ENCODE measurements at regions not wholly inside any gene's neighbourhood (a gene's known extent, or its start where the extent isn't known, plus 50 kb on each side); places are given as distances from the start of the nearest gene placed in this dataset.

DNA sequence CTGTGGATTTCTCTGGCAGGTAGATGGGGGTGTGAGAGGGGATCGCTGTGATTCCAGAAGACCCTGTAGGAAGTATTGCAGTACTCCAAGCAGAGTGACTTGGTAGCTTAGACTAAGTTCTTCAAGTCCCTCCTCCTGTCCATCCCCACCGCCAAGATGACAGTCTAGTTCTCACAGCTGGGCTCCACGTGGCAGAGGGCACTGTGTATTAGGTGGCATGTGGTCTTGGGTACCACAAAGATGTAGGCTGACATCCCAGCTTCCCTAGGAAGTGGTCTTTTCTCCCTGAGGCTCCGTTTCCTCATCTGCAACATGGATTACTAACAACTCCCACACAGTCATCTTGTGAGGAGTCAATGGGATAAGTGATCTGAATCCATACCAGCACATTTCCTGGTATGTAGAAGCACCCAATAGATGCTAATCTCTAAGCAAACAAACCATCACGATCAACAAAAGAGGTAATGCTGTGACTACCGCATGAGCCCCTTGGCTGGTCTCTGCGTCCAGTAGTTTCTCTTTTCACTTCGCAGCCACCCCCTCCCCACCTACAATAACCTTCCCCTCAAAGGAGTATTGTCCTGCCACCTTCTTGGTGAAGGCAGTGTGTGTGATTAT is 349.1 kb upstream of the EEF2KMT start:
- no peak for DNase-seq (ENCODE audit: low read depth)
- TF ChIP-seq POLR2A (IDR thresholded peaks at IDR 0.05; ENCODE audit: extremely low read depth, insufficient read length) = no peak
- TF ChIP-seq, protein P1, sequence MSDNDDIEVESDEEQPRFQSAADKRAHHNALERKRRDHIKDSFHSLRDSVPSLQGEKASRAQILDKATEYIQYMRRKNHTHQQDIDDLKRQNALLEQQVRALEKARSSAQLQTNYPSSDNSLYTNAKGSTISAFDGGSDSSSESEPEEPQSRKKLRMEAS (IDR thresholded peaks at IDR 0.05; ENCODE audit: low read depth, low read length) = no peak
- TF ChIP-seq, protein P2, sequence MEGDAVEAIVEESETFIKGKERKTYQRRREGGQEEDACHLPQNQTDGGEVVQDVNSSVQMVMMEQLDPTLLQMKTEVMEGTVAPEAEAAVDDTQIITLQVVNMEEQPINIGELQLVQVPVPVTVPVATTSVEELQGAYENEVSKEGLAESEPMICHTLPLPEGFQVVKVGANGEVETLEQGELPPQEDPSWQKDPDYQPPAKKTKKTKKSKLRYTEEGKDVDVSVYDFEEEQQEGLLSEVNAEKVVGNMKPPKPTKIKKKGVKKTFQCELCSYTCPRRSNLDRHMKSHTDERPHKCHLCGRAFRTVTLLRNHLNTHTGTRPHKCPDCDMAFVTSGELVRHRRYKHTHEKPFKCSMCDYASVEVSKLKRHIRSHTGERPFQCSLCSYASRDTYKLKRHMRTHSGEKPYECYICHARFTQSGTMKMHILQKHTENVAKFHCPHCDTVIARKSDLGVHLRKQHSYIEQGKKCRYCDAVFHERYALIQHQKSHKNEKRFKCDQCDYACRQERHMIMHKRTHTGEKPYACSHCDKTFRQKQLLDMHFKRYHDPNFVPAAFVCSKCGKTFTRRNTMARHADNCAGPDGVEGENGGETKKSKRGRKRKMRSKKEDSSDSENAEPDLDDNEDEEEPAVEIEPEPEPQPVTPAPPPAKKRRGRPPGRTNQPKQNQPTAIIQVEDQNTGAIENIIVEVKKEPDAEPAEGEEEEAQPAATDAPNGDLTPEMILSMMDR (IDR thresholded peaks at IDR 0.05; ENCODE audit: low read depth, low read length) = no peak
- TF ChIP-seq MYC (IDR thresholded peaks at IDR 0.05; ENCODE audit: low read depth, low read length) = no peak
- no peak overlapping the region for H3K4me3 ChIP-seq (ENCODE audit: low read depth, low read length)

- TF ChIP-seq, protein P2 (IDR thresholded peaks at IDR 0.05; ENCODE audit: low read depth, low read length) = no peak
- TF ChIP-seq POLR2A (IDR thresholded peaks at IDR 0.05; ENCODE audit: extremely low read depth, insufficient read length) (no peak), MYC (IDR thresholded peaks at IDR 0.05; ENCODE audit: low read depth, low read length) (no peak)
- TF ChIP-seq, protein P1 (IDR thresholded peaks at IDR 0.05; ENCODE audit: low read depth, low read length) = no peak
- no peak for DNase-seq (ENCODE audit: low read depth)
- H3K4me3 ChIP-seq (ENCODE audit: low read depth, low read length) = no peak overlapping the region
These were observed 346.6 kb upstream of the EEF2KMT start for GRCh38 chr16:5444189-5444588.

GRCh38 chr16:5442986-5443385 is 345.4 kb upstream of the EEF2KMT start:
- DNase-seq (ENCODE audit: low read depth) = no peak
- TF ChIP-seq, protein P2 (IDR thresholded peaks at IDR 0.05; ENCODE audit: low read depth, low read length) = no peak
- TF ChIP-seq, protein P1 (IDR thresholded peaks at IDR 0.05; ENCODE audit: low read depth, low read length) = no peak
- TF ChIP-seq MYC (IDR thresholded peaks at IDR 0.05; ENCODE audit: low read depth, low read length) (no peak), POLR2A (IDR thresholded peaks at IDR 0.05; ENCODE audit: extremely low read depth, insufficient read length) (no peak)
- no peak overlapping the region for H3K4me3 ChIP-seq (ENCODE audit: low read depth, low read length)

- no peak overlapping the region for H3K4me3 ChIP-seq (ENCODE audit: low read depth, low read length)
- no peak for DNase-seq (ENCODE audit: low read depth)
- no peak for TF ChIP-seq MYC (IDR thresholded peaks at IDR 0.05; ENCODE audit: low read depth, low read length)
- TF ChIP-seq, protein P2 (IDR thresholded peaks at IDR 0.05; ENCODE audit: low read depth, low read length) = no peak
These were observed 344.5 kb upstream of the EEF2KMT start for GRCh38 chr16:5442054-5442453.

GRCh38 chr16:5438591-5438990 is 341.0 kb upstream of the EEF2KMT start:
- DNase-seq (ENCODE audit: low read depth) = peak; percentile 25
- TF ChIP-seq, protein P1 (IDR thresholded peaks at IDR 0.05; ENCODE audit: low read depth, low read length) = 0 out of 2 replicates have a peak, but pooled peaks have one; percentile 24
- TF ChIP-seq, protein P2 (IDR thresholded peaks at IDR 0.05; ENCODE audit: low read depth, low read length) = no peak
- no peak overlapping the region for H3K4me3 ChIP-seq (ENCODE audit: low read depth, low read length)

DNA sequence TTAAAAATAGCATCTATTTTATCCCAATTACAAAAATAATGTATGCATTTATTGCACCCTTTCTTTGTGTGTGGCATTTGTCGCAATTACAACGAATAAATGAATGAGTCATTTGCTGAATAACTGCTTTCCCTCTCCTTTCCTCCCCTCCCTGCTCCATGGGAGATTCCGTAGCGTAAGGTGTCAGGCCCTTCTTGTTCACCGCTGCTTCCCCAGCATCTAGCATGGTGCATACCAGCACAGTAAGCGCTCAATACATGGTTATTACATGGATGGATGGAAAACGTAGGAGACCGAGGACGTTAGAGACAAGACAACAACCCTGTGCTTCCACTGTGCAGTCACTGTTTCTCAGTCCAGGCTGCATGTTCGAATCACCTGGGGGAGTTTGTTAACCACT is 336.0 kb upstream of the EEF2KMT start:
- no peak overlapping the region for H3K4me3 ChIP-seq (ENCODE audit: low read depth, low read length)
- DNase-seq (ENCODE audit: low read depth) = no peak
- TF ChIP-seq POLR2A (IDR thresholded peaks at IDR 0.05; ENCODE audit: extremely low read depth, insufficient read length) (no peak), MYC (IDR thresholded peaks at IDR 0.05; ENCODE audit: low read depth, low read length) (no peak)
- TF ChIP-seq, protein P2 (IDR thresholded peaks at IDR 0.05; ENCODE audit: low read depth, low read length) = no peak
- TF ChIP-seq, protein P1 (IDR thresholded peaks at IDR 0.05; ENCODE audit: low read depth, low read length) = no peak
